Left kidney (tissue), 1 donor: ENCODE measurements at regions not wholly inside any gene's neighbourhood (a gene's known extent, or its start where the extent isn't known, plus 50 kb on each side); places are given as distances from the start of the nearest gene placed in this dataset.
"Not testable (repeated sequence)": the region's sequence is repeated elsewhere in the genome, so short reads cannot be mapped to it uniquely, and the experiment has no call there.

Experiments
- DNase-seq: peaks from one replicate; pipeline ENCODE4 v3.0.0-alpha.2; 2013

- DNase-seq = not testable (repeated sequence)
Measured at GRCh38 chr1:149700220-149700619, 82.3 kb upstream of the FCGR1A start.

GRCh38 chr1:149700677-149701567 lies 81.6 kb upstream of the FCGR1A start:
- not testable (repeated sequence) for DNase-seq

GRCh38 chr1:149708192-149708853 lies 74.2 kb upstream of the FCGR1A start:
- DNase-seq = not testable (repeated sequence)

- DNase-seq = not testable (repeated sequence)
Measured at GRCh38 chr1:149711651-149712050, 70.8 kb upstream of the FCGR1A start.

GRCh38 chr1:149712154-149712927 lies 70.2 kb upstream of the FCGR1A start:
- not testable (repeated sequence) for DNase-seq

GRCh38 chr1:149713513-149713912 lies 69.0 kb upstream of the FCGR1A start:
- DNase-seq = not testable (repeated sequence)

- not testable (repeated sequence) for DNase-seq
Measured at GRCh38 chr1:149713952-149714351, 68.5 kb upstream of the FCGR1A start.

- not testable (repeated sequence) for DNase-seq
Measured at GRCh38 chr1:149724618-149725302, 57.7 kb upstream of the FCGR1A start.

GRCh38 chr1:149726688-149727087 lies 55.8 kb upstream of the FCGR1A start:
- not testable (repeated sequence) for DNase-seq

- DNase-seq = not testable (repeated sequence)
Measured at GRCh38 chr1:149728598-149728997, 53.9 kb upstream of the FCGR1A start.
